ENCODE measurements at regions not wholly inside any gene's neighbourhood (a gene's known extent, or its start where the extent isn't known, plus 50 kb on each side); places are given as distances from the start of the nearest gene placed in this dataset.

GRCh38 chr4:181661090-181661489, 582.1 kb upstream of the TENM3 start:
- TF ChIP-seq CTCF (IDR thresholded peaks at IDR 0.05 in 4 of 5, conservative IDR thresholded peaks at IDR 0.05 in 1 of 5) = no peak
- TF ChIP-seq POLR2A (IDR thresholded peaks at IDR 0.05) = no peak

Measured in gastrocnemius medialis (tissue), 4 donors.